Stimulated activated memory B cell treated with anti-CD40 and anti-IgM and Interleukin-4, amounts not matched to agents 10 μg/mL and 1 μg/mL and 100 μg/mL, for 72 hours (primary cell): ENCODE measurements at regions not wholly inside any gene's neighbourhood (a gene's known extent, or its start where the extent isn't known, plus 50 kb on each side); places are given as distances from the start of the nearest gene placed in this dataset.

Source experiments
- ATAC-seq: fragments of 150-1000 bp; cut with Tn5 transposase; 2 replicates; pipeline ENCODE4 v1.10.0; 2021
- H3K27ac Mint-ChIP-seq: one replicate; pipeline ENCODE4 v1.8.0; 2022; ENCODE audit warnings: mild to moderate bottlenecking, mixed read lengths
- H3K27me3 Mint-ChIP-seq: one replicate; pipeline ENCODE4 v1.8.0; 2022; ENCODE audit warnings: mixed read lengths
- H3K36me3 Mint-ChIP-seq: one replicate; pipeline ENCODE4 v1.8.0; 2022; ENCODE audit warnings: mixed read lengths
- H3K4me1 Mint-ChIP-seq: one replicate; pipeline ENCODE4 v1.8.0; 2022; ENCODE audit warnings: mixed read lengths
- H3K4me3 Mint-ChIP-seq: one replicate; pipeline ENCODE4 v1.8.0; 2022; ENCODE audit warnings: mild to moderate bottlenecking, moderate library complexity, mixed read lengths
- H3K9me3 Mint-ChIP-seq: one replicate; pipeline ENCODE4 v1.8.0; 2022; ENCODE audit warnings: mixed read lengths

DNA sequence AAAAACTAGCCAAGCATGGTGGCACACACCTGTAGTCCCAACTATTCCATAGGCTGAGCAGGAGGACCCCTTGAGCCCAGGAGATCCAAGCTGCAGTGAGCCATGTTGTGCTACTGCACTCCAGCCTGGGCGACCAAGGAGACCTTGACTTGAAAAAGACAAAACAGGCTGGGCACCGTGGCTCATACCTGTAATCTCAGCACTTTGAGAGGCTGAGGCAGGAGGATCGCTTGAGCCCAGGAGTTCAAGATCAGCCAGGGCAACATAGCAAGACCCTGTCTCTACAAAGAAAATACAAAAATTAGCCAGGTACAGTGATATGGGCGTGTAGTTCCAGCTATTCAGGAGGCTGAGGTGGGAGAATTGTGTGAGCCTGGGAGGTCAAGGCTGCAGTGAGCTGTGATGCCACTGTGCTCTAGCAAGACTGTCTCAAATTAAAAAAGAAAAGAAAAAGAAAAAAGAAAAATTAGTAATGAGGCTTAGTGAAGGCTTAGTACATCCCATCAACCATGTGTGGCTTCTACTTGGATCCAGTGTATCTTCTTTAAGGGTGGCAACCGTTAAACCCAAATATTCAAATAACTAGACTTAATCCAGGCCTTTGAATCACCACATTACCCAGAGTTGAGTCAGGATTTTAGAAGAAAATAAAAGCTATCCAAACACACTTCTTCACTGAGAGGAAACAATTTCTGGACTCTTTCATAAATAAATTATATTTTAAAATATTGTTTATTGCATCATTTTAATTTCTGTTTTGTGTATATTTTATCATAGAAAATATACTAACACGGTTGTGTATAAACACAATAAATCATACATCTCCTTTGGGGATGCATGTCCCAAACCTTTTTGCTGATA, 74.3 kb upstream of the RAB4A start:
- Mint-ChIP-seq H3K36me3 (no peaks in the 10 kb centered on the region), H3K4me1 (peaks cover 21% of the 10 kb centered on the region), H3K27ac (no peak overlapping the region), H3K27me3 (no peaks in the 10 kb centered on the region), H3K4me3 (no peak overlapping the region), H3K9me3 (no peaks in the 10 kb centered on the region)
- no peak for ATAC-seq

GRCh38 chr1:229197265-229197585, 73.7 kb upstream of the RAB4A start:
- peaks cover 21% of the 10 kb centered on the region for H3K4me1 Mint-ChIP-seq
- no peaks in the 10 kb centered on the region for H3K9me3 Mint-ChIP-seq
- ATAC-seq: no peak
- H3K36me3 Mint-ChIP-seq: no peaks in the 10 kb centered on the region
- no peak overlapping the region for H3K27ac Mint-ChIP-seq
- H3K4me3 Mint-ChIP-seq: no peak overlapping the region
- H3K27me3 Mint-ChIP-seq: no peaks in the 10 kb centered on the region

DNA sequence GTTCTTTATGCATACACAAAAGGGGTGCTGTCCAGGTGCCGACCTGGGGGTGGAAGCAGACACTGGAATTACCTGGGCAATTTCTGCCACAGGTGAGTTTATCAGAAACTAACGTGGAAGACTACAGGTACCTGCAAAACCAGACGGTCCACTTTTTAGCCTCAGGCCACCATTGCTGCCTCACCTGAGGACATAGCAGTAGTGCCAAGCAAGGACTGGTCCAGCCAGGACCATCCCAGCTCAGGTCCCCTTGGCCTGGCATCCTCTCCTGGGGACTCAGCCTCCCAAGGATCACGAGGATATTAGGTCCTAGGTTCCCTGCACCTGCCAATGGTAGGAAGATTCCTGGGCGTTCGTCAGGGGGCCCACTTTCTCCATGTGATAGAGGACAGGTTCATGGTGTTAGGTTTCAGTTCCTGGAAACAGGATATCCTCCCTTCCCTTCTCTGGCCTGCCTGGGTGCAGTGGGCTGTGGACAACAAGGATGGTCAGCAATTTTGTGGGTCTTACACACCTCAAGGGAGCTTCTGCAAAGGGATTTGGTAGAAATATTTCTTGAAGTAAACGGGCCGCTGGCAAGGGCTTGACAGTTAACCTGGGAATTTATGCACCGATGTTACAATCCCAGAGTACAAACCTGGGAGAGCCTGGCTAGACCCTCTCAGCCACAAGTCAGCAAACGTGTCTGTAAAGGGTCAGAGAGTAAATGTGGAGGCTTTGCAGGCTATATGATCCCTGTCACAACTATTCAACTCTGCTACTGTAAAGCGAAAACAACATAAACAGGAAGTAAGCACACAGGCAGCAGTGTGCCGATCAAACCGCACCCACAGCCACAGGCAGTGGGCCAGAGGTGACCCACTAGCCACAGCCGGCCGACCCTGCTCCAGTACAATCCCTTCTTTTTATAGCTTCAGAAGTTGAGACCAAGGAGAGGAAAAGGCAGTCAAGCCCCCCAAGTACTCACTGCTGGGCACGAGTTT, 71.4 kb upstream of the RAB4A start:
- Mint-ChIP-seq H3K27me3 (no peaks in the 10 kb centered on the region), H3K36me3 (no peaks in the 10 kb centered on the region), H3K27ac (peak overlapping the region; percentile 18), H3K9me3 (no peaks in the 10 kb centered on the region), H3K4me3 (peak overlapping the region; percentile 23), H3K4me1 (peaks cover 21% of the 10 kb centered on the region)
- ATAC-seq: peak; percentile 74

DNA sequence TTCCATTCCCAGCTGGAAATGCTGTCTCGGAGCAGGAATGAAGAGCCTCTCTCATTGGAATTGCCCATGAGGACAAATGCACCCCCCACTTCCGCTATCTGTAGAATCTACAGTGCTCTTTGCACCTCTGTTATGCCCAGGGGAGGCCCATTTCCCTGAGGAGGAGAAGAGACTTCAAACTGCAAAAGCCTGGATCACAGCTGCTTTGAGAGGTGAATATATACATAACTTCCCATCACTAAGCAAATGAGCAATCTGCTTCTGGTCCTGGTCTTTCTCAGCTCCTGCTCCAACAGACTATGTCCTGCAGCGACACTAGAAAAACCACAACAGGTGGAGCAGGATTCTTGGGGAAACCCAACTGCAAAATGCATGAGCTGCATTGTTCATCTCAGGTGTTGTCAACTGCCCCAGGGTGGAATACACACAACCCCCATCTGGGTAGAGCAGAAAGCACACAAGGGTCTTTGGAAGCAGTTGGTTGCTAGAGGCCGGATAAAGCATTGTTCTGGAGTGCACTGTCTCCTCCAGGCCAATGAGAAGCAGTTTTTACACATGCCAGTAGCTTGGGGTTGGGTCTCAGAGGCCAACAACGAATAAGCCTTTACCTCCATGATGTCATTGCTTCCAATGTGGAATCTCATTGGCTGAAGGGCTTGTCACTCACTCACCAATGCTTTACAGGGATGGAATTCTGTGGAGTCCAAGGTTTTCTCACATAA, 67.7 kb upstream of the RAB4A start:
- no peak overlapping the region for H3K27ac Mint-ChIP-seq
- H3K9me3 Mint-ChIP-seq: no peaks in the 10 kb centered on the region
- H3K4me3 Mint-ChIP-seq: no peak overlapping the region
- H3K27me3 Mint-ChIP-seq: peaks cover 19% of the 10 kb centered on the region
- H3K4me1 Mint-ChIP-seq: peaks cover 21% of the 10 kb centered on the region
- H3K36me3 Mint-ChIP-seq: no peaks in the 10 kb centered on the region
- ATAC-seq: no peak

- H3K27ac Mint-ChIP-seq: no peak overlapping the region
- peaks cover 21% of the 10 kb centered on the region for H3K27me3 Mint-ChIP-seq
- peaks cover 17% of the 10 kb centered on the region for H3K4me1 Mint-ChIP-seq
- H3K36me3 Mint-ChIP-seq: no peaks in the 10 kb centered on the region
- H3K9me3 Mint-ChIP-seq: no peaks in the 10 kb centered on the region
- no peak for ATAC-seq
- H3K4me3 Mint-ChIP-seq: no peak overlapping the region
These were observed 66.8 kb upstream of the RAB4A start for GRCh38 chr1:229203991-229204632.

GRCh38 chr1:229204921-229205777, 65.8 kb upstream of the RAB4A start:
- peaks cover 21% of the 10 kb centered on the region for H3K27me3 Mint-ChIP-seq
- H3K27ac Mint-ChIP-seq: no peak overlapping the region

GRCh38 chr1:229205854-229206253, 65.1 kb upstream of the RAB4A start:
- Mint-ChIP-seq H3K4me3 (no peak overlapping the region), H3K27me3 (peaks cover 21% of the 10 kb centered on the region), H3K36me3 (no peaks in the 10 kb centered on the region), H3K9me3 (no peaks in the 10 kb centered on the region), H3K27ac (no peak overlapping the region), H3K4me1 (no peaks in the 10 kb centered on the region)
- ATAC-seq: no peak

More at GRCh38 chr1:229204921-229205777, 65.8 kb upstream of the RAB4A start:
- peaks cover 6% of the 10 kb centered on the region for H3K4me1 Mint-ChIP-seq
- no peak for ATAC-seq
- H3K36me3 Mint-ChIP-seq: no peaks in the 10 kb centered on the region
- H3K9me3 Mint-ChIP-seq: no peaks in the 10 kb centered on the region
- no peak overlapping the region for H3K4me3 Mint-ChIP-seq

DNA sequence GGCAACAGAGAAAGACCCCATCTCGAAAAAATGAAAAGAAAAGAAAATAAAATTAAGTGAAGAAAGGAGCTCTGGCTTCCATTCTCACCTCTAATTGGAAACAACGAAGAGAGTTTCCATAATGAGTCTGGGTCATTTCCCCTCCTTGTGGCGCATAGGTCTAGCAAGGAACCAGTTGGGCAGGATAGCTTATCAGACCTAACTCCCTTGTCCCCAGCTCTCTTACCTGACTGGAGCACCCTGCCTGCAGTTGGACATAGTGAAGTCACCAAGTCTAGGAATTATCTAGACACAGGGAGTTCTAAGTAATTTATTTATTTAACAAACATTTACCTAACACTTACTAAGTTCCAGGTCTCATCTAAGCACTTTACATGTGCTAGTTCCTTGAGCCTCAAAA, 63.0 kb upstream of the RAB4A start:
- H3K27me3 Mint-ChIP-seq: peaks cover 21% of the 10 kb centered on the region

GRCh38 chr1:229208481-229208880, 62.4 kb upstream of the RAB4A start:
- Mint-ChIP-seq H3K9me3 (no peaks in the 10 kb centered on the region), H3K27ac (no peak overlapping the region), H3K36me3 (no peaks in the 10 kb centered on the region), H3K27me3 (peaks cover 21% of the 10 kb centered on the region), H3K4me1 (no peaks in the 10 kb centered on the region), H3K4me3 (no peak overlapping the region)
- no peak for ATAC-seq

More for the DNA sequence above, 63.0 kb upstream of the RAB4A start:
- ATAC-seq: no peak
- H3K9me3 Mint-ChIP-seq: no peaks in the 10 kb centered on the region
- H3K36me3 Mint-ChIP-seq: no peaks in the 10 kb centered on the region
- H3K4me1 Mint-ChIP-seq: no peaks in the 10 kb centered on the region
- H3K4me3 Mint-ChIP-seq: no peak overlapping the region
- H3K27ac Mint-ChIP-seq: no peak overlapping the region

DNA sequence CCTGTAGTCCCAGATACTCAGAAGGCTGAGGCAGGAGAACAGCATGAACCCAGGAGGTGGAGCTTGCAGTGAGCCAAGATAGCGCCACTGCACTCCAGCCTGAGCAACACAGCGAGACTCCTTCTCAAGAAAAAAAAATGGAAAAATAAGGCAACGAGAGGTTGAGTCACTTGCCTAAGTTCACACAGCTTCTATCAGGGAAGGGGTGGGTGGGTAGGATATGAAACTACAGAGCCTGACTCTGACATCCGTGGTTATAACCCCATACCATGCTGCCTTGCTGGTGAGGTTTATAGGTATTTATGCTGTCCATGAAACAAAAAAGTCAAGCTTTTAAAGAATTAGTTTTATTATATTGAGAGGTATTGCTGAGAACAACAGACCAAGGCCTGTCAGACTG, 61.5 kb upstream of the RAB4A start:
- Mint-ChIP-seq H3K27me3 (peaks cover 21% of the 10 kb centered on the region), H3K27ac (no peak overlapping the region), H3K4me1 (no peaks in the 10 kb centered on the region), H3K4me3 (no peak overlapping the region), H3K36me3 (no peaks in the 10 kb centered on the region), H3K9me3 (no peaks in the 10 kb centered on the region)
- ATAC-seq: no peak

DNA sequence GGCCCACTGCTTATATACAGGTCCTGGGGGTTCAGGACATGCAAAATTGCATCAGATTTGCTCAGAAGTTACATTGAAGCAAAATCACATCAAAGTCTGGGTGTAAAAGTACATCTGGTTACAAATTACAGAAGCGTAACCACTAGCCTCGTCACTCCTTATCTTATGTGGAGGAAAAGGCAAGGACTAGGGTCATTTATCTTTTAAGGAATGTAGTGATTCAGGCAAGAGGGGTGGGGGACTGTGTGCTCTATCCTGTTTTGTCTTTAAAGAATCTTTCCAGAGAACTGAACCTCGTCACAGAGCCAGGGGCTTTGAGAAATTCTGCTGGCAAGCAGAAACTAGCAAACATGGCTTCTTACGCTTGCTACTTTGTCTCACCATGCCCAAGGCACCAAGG, 61.1 kb upstream of the RAB4A start:
- H3K27me3 Mint-ChIP-seq: peaks cover 21% of the 10 kb centered on the region
- H3K36me3 Mint-ChIP-seq: no peaks in the 10 kb centered on the region
- no peaks in the 10 kb centered on the region for H3K9me3 Mint-ChIP-seq
- H3K4me3 Mint-ChIP-seq: no peak overlapping the region
- H3K4me1 Mint-ChIP-seq: no peaks in the 10 kb centered on the region
- no peak overlapping the region for H3K27ac Mint-ChIP-seq
- no peak for ATAC-seq

- peaks cover 19% of the 10 kb centered on the region for H3K27me3 Mint-ChIP-seq
- no peak overlapping the region for H3K27ac Mint-ChIP-seq
- H3K9me3 Mint-ChIP-seq: no peaks in the 10 kb centered on the region
- ATAC-seq: no peak
- H3K4me1 Mint-ChIP-seq: no peaks in the 10 kb centered on the region
- H3K36me3 Mint-ChIP-seq: no peaks in the 10 kb centered on the region
- no peak overlapping the region for H3K4me3 Mint-ChIP-seq
These were observed 60.1 kb upstream of the RAB4A start for GRCh38 chr1:229210844-229211243.

GRCh38 chr1:229213797-229214196, 57.1 kb upstream of the RAB4A start:
- H3K36me3 Mint-ChIP-seq: no peaks in the 10 kb centered on the region
- no peak overlapping the region for H3K4me3 Mint-ChIP-seq
- H3K9me3 Mint-ChIP-seq: no peaks in the 10 kb centered on the region
- no peak for ATAC-seq
- H3K27me3 Mint-ChIP-seq: no peaks in the 10 kb centered on the region
- H3K27ac Mint-ChIP-seq: no peak overlapping the region
- no peaks in the 10 kb centered on the region for H3K4me1 Mint-ChIP-seq

GRCh38 chr1:229217716-229218115, 53.2 kb upstream of the RAB4A start:
- Mint-ChIP-seq H3K9me3 (no peaks in the 10 kb centered on the region), H3K4me1 (no peaks in the 10 kb centered on the region), H3K36me3 (no peaks in the 10 kb centered on the region), H3K27ac (no peak overlapping the region), H3K27me3 (no peaks in the 10 kb centered on the region), H3K4me3 (no peak overlapping the region)
- no peak for ATAC-seq
